Middle frontal gyrus (tissue), 1 donor: ENCODE measurements at regions not wholly inside any gene's neighbourhood (a gene's known extent, or its start where the extent isn't known, plus 50 kb on each side); places are given as distances from the start of the nearest gene placed in this dataset.
"Not testable (repeated sequence)": the region's sequence is repeated elsewhere in the genome, so short reads cannot be mapped to it uniquely, and the experiment has no call there.

Experiments used
- DNase-seq: peaks from one replicate; pipeline ENCODE4 v3.0.0-alpha.2; 2015; ENCODE audit warnings: low spot score; ENCODE audit errors: extremely low spot score

GRCh38 chr13:99741960-99742359, 229.6 kb downstream of the ZIC5 start:
- DNase-seq, result no peak

- no peak for DNase-seq
These were observed 231.2 kb downstream of the ZIC5 start for GRCh38 chr13:99740251-99740979.

DNA sequence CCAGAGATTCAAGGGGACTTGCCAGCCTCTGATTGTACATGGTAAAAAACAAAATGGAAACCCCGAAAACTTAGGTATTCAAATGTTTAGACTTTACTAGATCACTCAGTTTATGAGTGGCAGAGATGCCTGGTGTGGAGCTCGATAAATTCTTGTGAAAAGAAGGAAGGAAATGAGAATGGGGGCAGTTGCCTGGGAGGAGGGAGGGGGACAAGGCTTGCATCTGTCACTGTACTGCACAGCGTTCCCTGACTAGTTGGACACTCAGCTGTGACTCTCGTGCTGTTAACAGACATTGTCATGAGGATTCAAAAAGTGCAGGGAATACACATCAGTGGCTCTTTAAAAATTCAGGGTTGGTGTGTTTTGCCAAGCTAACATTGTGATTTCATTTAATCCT, 232.9 kb downstream of the ZIC5 start:
- no peak for DNase-seq

DNA sequence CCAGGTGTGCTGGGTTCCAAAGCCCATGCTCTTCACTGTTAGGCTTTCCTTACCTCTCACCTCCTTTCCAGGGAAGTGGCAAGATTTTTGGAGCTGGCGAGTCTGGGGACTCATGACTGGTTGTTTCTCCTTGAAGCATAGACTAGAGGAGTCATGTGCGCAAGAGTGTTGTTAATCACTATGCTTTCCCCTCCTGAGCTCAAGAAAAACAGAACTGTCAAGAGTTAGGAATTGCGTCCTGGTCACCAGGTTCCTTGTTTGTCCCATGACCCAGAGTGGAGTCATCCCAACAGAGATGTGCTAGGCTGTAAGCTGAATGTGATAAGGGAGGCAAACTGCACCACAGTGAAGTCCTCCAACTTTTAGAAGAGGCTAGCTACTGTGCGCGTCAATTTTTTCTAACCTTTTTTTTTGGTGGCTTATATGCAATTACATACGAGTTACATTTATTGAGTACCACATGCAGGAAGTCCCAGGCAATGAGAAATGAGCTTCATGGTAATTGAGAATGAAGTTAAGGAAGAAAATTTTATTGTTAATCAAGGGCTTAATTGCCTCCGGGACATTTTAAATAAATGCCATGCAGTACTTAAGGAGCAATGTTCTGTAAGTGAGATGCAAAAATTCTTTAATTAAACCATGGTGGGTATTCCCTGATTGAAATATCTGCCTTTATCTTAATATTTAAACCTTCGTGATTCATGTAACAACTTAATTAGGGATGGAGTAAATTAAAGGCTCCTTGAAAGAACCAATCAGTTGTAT, 233.9 kb downstream of the ZIC5 start:
- DNase-seq, result no peak

GRCh38 chr13:99736541-99736940, 235.0 kb downstream of the ZIC5 start:
- no peak for DNase-seq

- DNase-seq, result no peak
These were observed 232.9 kb downstream of the TM9SF2 start for GRCh38 chr13:99734013-99734693.

DNA sequence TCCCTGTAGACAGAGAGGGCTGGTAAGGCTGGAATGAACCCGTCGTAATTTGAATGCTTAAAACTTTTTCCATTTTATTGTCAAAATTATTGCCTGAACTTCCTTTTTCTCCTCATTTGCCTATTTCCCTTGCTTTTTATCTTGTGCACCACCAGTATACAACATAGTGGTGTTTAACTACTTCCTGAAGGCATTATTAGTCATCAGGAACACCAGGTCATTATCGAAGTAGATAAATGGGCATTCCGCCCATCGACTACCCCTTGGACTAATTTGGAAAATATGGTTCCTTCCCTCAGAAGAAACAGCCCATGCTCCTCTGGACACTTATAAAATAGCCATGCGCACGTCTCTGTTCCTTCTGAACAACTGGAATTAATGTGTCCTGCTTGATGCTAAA, 232.1 kb downstream of the TM9SF2 start:
- DNase-seq, result no peak

GRCh38 chr13:99731747-99732146, 230.5 kb downstream of the TM9SF2 start:
- no peak for DNase-seq

GRCh38 chr13:99730403-99730802, 229.1 kb downstream of the TM9SF2 start:
- DNase-seq, result no peak

GRCh38 chr13:99729745-99730144, 228.5 kb downstream of the TM9SF2 start:
- DNase-seq, result no peak

DNA sequence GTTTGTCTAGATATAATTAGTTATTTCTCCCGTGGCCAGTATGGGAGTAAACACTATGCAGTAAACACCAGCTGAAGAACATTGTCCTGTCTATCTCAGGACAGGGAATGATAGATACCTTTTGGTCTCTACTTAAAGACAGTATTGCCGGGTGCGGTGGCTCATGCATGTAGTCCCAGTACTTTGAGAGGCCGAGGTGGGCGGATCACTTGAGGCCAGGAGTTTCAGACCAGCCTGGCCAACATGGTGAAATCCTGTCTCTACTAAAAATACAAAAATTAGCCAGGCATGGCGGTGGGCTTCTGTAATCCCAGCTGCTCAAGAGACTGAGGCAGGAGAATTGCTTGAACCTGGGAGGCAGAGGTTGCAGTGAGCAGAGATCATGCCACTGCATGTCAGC, 226.4 kb downstream of the TM9SF2 start:
- not testable (repeated sequence) for DNase-seq

DNA sequence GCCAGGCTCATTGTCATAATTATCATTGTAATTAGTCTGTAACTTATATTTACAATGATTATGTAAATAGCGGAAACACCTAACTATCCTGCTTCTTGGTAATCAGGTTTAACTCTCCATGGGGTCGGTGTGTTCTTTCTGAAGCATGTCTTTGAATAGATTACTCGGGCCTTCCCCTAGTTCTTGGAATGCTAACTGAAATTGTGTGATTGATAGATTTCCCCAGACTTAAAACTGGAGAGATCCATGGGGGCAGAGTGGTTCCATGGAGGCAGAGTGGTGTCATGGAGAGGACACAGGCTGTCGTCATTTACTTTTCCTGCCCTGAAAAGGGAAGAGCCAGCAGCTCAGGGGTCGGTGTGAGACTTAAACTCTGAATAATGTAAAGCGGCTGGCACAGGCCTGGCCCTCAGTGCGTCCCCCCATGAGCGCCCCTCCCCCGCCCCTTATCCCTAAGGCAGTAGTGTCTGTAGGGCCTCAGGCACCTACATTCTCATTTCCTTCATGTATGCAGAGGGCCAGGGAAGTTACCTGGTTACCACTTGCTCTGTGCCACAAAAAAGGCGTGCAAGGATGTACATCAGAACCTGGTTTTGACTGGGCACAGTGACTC, 225.1 kb downstream of the TM9SF2 start:
- DNase-seq, result no peak

DNA sequence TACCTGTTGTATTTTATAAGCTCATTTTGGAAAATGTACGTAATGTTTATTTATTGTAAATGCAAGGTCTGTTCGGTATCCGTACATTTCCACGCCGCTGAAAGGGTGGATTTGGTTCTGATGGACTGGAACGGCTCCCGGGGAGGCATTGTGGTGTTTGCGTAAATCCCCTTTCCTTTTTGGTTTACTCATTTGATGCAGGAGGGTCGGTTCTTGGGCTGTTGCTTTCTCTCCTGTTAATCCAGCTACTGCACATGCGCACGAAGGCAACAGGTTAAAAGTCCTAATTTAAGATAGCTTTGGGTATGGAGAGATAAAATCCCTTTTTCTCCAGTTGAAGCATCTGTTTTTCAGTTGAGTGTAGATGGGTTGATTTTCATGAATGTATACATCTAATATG, 224.4 kb downstream of the TM9SF2 start:
- DNase-seq, result no peak

- no peak for DNase-seq
These were observed 223.6 kb downstream of the TM9SF2 start for GRCh38 chr13:99724633-99725517.

DNA sequence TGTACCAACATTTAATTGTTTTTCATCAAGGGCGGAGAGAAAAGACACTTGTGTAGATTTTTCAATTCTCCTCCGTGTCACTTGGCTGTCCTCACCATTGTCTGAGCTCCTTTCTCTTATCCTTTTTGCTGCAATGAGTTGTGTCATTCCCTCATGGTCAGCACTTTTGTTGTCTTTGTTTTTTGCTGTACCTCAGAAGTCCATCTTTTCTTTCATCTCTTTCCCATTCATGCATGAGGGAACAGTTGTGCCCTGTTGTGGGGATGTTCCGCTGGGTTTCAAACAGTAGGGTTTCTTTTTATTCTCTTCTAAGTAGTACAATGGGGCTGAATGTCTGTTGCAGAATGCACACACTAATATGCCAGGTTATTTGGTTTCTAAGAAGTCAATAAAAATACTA, 222.6 kb downstream of the TM9SF2 start:
- DNase-seq, result no peak

- DNase-seq, result no peak
These were observed 221.7 kb downstream of the TM9SF2 start for GRCh38 chr13:99722931-99723330.

GRCh38 chr13:99722338-99722818, 221.1 kb downstream of the TM9SF2 start:
- DNase-seq, result no peak

DNA sequence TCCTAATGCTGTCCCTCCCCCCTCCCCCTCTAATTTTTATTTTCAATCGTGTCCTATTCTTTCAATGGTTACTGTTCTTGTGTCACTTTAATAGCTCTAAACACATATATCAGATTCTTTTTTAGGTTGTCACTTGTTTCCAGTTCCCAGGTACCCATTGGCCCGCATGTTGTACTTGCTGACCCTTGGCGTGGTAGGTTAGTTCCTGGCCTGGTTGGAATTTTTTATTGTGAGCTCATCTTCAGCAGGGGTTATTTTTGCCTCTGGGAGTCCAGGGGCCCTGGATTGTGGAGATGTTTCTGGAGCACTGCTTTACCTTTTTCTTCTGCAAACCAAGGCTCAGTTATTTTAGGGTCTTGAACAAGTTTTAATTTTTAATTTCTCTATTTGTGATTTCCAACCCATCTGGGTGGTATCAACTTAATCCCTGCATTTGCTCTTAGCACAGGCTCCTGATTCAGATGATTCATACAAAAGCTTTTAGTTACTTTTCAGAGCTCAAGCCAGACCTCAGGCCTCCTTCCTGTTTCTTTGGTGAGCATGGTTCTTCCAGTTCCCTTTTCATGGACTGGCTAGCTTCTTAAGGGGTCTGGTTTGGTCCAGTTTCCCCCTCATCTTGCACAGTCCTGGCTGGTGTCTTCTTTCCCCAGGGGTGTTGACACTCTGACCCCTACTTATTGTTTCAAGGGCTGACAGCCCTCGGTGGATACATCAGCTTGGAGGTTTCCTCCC, 220.5 kb downstream of the TM9SF2 start:
- no peak for DNase-seq

DNA sequence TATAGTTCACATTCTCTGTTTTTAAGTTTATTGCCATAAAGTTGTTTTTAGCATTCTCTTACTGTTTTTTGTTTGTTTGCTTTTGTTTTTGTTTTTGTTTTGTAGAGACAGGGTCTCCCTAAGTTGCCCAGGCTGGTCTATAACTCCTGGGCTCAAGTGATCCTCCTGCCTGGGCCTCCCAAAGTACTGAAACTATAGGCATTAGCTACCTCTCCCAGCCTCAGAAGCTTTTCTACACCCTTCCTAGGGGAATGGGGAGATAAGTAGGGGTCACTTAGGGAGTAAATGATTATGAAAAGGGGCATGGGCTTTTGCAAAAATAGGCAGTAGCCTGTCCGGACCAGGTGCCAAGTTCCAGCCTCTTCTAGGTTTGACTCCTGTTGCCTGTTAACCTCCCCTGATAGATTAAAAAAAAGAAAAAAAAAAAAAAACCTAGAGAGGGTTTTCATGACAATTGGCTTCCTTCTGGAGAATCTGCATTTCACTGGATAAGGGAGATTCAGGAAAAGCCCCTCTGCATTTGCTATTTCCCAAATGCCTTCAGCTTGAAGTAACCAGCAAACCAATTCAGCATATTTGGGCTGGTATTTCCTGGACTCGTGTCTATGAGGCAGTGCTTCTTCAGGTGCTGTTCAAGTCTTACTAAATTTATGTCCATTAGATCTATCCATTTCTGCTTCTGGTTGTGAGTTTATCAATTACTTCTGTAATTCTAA, 216.8 kb downstream of the TM9SF2 start:
- DNase-seq, result no peak
